ENCODE measurements at regions not wholly inside any gene's neighbourhood (a gene's known extent, or its start where the extent isn't known, plus 50 kb on each side); places are given as distances from the start of the nearest gene placed in this dataset.
A peak's percentile ranks its signal among the peaks of the same experiment; 100 is the strongest.
"Not testable (repeated sequence)": the region's sequence is repeated elsewhere in the genome, so short reads cannot be mapped to it uniquely, and the experiment has no call there.

DNA sequence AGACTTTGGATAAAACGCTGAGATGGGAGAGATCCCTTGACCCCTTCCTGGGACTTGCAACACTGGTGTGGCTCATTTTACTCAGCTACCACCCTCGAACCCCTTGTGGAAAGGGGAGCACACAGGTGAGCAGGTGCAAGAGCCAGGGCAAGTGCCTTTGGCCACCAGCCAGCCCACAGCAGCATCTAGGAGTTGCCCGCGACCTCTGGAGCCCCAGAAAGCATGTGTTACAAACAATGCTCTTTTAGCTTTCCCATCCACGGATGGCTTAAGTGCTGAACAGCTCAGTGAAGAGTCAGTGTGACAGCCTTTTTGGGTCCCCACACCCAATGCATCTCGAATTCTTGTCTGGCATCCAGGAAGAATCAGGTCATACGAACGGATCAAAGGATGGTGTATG lies 197.8 kb downstream of the MEMO1 start:
- FAIRE-seq (no peak), DNase-seq (ENCODE audit: insufficient read length, low spot score) (no peak)

DNA sequence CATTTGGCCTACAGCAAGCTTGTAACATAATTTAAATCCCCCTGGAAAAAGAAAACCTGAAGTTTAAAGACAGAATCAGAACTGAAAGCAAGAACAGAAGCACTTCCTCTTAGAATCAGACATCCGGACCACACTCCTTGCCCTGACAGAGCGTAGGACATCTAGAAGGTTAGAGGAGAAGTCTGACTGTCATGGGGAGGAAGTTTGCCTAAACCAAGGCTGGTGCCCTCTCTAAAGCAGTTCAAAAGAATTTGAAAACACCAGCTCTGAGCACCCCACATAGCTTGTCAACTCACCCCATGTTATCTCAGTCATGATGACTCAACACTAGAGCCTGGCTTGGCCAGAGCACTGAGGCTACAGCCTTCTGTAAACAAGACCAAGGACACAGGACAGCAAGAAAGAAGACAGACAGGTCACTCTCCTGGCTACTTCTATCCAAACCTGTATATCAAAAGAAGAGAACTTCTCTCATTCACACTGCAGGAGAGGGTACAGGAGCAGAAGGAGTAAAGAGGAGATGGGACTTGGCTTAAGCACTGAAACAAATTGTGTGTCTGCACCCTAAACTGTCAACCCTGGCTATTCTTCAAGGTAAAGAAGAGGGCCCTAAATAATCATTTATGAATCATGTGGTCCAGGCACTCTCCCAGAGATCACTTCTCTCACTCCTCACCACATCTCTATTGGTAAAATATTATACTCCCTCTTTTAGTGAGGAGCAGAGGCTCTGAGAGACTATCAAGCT lies 198.6 kb downstream of the MEMO1 start:
- FAIRE-seq: no peak

DNA sequence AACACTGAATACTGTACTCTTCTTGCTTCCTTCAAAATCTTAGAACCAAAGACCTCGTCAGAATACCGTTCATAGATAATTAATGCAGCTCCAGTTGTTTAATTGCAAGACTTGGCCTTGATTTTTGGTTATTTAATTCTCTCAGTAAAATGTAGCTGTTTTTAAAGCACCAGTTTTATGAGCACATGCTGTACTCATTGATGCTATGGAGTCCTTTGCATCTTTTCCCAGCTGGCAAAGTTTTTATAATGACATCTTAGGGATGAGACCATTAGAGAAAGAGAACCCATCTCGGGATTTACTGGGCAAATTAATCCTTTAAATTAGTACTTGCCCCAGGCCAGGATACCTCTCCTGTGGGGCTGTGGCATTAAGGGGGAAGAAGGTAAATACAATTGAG lies 199.3 kb downstream of the MEMO1 start:
- FAIRE-seq (no peak), DNase-seq (ENCODE audit: insufficient read length, low spot score) (no peak)

More for the DNA sequence above, 198.6 kb downstream of the MEMO1 start:
- DNase-seq (ENCODE audit: insufficient read length, low spot score): no peak

DNA sequence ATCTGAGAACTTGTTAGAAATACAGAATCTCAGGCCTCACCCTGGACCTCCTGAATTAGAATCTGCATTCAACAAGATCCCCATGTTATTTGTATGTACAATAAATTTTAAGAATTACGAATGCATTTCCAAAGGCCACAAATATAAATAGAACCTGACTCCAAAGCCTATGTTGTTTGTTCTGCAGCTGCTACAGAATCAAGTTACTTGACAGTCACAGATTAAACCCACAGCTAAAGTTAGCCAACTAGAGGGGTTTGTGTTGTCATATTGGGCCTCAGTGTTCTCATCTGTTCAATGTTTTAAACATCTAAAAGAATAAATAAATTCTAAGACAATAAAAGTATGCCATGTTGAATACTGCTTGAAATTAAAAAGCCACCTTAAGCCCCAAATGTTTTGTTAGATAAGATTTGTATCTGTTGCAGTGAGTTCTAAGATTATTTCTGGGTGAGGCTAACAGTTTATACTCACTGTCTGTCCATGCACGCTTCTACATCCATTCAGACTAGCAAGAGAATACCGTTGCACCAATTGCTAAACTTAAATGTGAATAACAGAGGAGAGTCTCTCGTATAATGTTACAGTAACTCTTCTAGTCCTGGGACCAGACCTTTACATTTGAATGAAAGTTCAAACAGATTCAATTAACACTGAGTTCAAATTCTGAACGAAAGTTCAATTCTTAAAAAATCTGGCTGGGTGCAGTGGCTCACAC lies 200.4 kb downstream of the MEMO1 start:
- DNase-seq (ENCODE audit: insufficient read length, low spot score): no peak
- no peak for FAIRE-seq

DNA sequence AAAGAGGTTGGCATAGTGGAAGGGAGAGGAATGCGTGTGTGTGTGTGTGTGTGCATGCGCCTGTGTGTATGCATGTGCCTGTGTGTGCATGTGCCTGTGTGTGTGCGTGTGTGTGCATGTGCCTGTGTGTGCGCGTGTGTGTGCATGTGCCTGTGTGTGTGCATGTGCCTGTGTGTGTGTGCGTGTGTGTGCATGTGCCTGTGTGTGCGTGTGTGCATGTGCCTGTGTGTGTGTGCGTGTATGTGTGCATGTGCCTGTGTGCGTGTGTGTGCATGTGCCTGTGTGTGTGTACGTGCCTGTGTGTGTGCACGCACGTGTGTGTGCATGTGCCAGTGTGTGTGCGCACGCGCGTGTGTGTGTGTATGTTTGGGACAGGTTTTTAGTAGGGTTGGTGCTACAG lies 205.1 kb downstream of the MEMO1 start:
- peak; percentile 99 for FAIRE-seq
- no peak for DNase-seq (ENCODE audit: insufficient read length, low spot score)

DNA sequence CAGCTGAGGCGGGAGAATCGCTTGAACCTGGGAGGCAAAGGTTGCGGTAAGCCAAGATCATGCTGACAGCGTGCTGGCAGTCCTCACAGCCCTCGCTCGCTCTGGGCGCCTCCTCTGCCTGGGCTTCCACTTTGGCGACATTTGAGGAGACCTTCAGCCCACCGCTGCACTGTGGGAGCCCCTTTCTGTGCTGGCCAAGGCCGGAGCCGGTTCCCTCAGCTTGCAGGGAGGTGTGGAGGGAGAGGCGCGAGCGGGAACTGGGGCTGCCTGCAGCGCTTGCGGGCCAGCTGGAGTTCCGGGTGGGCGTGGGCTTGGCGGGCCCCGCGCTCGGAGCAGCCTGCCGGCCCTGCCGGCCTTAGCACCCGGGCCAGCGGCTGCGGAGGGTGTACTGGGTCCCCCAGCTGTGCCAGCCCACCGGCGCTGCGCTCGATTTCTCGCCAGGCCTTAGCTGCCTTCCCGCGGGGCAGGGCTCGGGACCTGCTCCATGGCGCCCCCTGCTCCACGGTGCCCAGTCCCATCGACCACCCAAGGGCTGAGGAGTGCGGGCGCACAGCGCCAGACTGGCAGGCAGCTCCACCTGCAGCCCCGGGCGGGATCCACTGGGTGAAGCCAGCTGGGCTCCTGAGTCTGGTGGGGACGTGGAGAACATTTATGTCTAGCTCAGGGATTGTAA lies 207.2 kb downstream of the MEMO1 start:
- not testable (repeated sequence) for DNase-seq (ENCODE audit: insufficient read length, low spot score); FAIRE-seq

DNA sequence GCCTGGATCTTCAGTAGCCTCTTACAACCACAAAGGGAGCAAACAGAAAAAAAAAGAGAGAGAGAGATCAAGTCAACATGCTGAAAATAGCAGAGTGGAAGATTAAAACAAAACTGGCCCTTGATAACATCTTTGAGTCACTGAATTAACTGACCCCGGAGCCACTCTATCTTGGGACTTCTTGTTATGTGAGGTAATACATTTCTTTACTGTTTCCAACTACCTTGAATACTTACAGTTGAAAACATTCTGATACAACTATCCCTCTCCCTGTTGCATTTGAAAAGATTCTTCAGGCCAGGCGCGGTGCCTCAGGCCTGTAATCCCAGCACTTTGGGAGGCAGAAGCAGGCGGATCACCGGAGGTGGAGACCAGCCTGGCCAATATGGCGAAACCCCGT lies 208.1 kb downstream of the MEMO1 start:
- DNase-seq (ENCODE audit: insufficient read length, low spot score) (no peak), FAIRE-seq (no peak)

DNA sequence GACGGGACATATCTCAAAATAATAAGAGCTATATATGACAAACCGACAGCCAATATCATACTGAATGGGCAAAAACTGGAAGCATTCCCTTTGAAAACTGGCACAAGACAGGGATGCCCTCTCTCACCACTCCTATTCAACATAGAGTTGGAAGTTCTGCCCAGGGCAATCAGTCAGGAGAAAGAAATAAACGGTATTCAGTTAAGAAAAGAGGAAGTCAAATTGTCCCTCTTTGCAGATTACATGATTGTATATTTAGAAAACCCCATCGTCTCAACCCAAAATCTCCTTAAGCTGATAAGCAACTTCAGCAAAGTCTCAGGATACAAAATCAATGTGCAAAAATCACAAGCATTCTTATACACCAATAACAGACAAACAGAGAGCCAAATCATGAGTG lies 211.5 kb downstream of the MEMO1 start:
- not testable (repeated sequence) for FAIRE-seq; DNase-seq (ENCODE audit: insufficient read length, low spot score)

DNA sequence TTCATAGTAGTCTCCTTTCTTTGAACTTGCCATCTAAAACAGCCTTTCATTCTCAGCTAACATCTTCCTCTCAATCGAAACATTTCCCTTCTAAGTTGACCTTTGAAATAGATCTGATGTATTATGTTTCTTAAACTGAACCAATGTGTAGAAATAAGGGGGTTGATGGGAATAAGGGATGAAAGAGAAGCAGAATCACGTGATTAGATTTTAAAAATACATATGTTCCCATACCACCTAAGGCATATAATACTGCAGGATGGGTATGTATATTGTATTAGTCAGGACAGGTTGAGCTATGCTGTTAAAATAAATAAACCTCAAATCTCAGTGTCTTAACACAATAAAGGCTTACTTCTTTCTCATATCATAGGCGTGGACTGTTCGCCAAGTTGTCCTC lies 207.5 kb upstream of the SRD5A2 start:
- FAIRE-seq (no peak), DNase-seq (ENCODE audit: insufficient read length, low spot score) (no peak)

DNA sequence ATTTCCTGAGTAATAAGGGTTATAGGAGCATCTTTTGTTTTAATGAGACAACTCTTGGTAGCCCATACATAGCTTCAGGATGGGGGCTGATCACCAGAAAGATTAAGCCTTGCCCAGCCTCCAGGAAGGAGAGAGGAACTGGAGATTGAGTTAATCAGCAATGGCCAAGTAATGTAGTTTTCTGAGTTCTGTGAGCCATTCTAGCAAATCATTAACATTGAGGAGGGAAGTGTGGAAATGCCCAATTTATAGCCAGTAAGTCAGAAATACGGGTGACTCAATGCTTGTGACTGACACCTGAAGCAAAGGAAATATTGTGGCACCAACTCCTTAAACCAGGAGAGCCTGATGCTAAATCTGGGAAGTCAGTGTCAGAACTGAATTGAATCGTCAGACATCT lies 205.1 kb upstream of the SRD5A2 start:
- no peak for DNase-seq (ENCODE audit: insufficient read length, low spot score)
- FAIRE-seq: no peak

DNA sequence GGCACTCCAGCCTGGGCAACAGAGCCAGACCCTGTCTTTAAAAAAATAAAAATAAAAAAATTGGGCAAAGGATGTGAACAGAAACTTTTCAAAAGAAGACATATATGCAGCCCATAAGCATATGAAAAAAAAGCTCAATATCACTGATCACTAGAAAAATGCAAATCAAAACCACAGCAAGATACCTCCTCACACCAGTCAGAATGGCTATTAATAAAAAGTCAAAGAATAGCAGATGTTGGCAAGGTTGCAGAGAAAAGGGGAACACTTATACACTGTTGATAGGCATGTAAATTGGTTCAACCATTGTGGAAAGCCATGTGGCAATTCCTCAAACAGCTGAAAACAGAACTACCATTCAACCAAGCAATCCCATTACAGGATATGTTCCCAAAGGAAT lies 204.1 kb upstream of the SRD5A2 start:
- DNase-seq (ENCODE audit: insufficient read length, low spot score) (no peak), FAIRE-seq (no peak)

DNA sequence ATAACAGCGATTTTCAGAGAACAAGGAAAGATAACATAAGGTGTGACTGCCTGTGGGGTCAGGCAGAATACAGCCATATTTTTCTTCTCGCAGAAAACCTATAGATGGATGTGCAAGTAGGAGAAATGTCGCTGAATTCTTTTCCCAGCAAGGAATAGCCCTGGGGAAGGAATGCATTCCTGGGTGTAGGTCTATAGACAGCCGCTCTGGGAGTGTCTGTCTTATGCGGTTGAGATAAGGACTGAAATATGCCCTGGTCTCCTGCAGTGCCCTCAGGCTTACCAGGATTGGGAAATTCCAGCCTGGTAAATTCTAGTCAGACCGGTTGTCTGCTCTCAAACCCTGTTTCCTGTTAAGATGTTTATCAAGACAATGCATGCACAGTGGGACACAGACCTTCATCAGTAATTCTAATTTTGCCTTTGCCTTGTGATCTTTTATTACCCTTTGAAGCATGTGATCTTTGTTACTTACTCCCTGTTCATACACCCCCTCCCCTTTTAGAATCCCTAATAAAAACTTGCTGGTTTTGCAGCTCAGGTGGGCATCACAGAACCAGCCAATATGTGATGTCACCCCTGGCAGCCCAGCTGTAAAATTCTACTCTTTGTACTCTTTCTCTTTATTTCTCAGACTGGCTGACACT lies 202.8 kb upstream of the SRD5A2 start:
- FAIRE-seq; DNase-seq (ENCODE audit: insufficient read length, low spot score): not testable (repeated sequence)

DNA sequence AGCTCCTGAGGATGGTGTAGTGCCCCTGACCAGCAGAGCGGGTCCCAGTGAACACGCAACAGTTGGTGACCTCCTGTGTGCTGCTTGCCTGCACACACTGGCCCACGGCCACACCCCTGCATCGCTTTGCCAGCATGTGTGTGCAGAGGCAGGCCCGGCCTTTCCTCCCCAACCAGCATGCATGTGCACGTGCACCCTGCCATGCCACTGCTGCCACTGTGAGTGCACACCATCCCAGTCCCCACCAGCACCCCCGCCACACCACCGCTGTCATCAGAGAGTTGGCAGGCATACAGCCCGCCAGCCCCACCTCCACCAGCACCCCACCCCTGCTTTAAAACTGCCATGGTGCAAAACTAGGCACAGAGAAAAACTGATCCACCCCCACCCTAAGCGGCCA lies 197.4 kb upstream of the SRD5A2 start:
- no peak for FAIRE-seq
- no peak for DNase-seq (ENCODE audit: insufficient read length, low spot score)

DNA sequence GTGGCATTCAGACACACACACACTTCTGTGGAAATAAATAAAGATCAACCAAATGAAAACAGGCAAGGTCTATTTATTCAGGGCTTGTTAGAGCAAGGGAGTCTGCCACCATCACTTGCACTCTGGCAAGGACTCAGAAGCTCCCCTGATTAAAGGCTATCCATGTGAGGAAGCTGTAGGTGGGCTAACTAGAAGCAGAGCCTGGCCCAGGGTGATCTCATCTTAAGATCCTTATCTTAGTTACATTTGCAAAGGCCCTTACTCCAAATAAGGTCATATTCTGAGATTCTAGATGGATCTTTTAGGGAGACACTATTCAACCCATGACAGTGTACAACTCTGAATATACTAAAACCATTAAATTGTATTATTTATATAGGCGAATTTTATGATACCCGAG lies 190.0 kb upstream of the SRD5A2 start:
- FAIRE-seq (no peak), DNase-seq (ENCODE audit: insufficient read length, low spot score) (no peak)

DNA sequence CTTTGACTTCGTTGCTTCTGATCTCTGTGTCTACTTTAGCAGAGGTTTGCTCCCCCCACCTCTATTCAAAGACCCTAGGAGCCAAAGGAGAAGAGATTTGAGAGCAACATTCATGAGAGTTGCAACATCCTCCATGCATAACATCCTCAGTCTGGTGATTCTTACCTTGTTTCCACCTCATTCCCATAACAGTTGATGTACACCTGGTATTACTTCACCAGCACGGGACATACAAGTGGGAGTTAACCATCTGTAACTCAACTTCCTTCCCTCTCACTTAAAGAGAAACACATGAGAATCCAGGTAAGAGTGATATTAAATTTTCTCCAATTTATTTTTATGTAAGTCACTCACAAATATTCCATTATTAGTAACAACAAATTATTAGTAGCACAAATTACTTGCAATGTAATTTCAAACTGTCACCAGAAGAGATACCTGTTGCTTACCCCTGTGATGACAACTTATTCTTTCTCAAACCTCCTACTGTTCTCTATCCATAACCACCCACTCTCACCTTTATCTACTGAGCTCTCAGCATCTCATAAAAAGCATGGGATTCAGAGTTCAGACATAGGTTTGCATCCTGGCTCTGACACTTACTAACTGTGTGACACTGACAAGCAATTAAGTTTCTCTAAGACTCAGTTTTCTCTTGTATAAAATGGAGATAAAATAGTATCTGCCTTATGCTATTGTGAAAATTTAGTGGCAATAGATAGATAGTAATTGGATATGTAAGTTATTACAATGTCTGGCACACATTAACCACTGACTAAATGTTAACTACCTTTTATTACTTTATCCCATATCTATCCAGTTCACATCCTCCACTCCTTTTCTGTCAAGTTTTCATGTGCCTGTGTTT lies 184.6 kb upstream of the SRD5A2 start:
- DNase-seq (ENCODE audit: insufficient read length, low spot score): no peak
- FAIRE-seq: no peak

DNA sequence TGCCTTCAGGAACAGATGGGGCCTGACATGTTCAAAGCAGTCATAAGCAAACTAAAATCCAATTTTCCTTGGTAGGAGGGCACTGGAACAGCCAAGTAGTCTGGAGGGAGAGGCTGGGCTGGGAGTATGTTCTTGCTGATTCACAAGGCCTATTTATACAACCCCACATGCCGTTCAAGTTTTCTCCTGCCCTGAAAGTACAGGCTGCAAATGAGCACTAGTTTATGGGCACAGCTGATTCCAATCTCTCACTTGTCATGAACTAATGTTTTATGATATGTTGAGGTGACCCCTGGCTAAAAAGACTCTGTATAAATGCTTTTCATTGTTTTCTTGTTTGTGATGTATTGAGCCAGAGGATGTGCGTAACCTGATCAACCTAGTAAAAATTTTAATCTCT lies 183.4 kb upstream of the SRD5A2 start:
- no peak for FAIRE-seq

DNA sequence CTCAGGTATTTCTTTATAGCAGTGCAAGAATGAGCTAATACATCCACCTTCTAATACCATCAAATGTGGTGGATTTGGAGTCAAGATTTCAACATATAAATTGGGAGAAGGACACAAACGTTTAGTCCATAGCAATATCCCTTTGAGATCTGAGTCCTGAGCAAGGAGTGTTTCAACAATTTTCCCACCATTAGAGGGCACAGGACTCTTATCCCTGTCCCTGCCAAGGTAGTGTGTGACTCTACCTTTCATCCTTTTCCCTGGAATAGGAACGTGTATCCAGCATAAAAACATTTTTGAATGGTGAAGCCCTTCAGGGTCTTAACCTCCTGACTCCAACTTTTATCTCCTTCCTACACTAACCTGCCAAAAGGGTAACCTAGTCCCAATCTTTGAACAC lies 181.3 kb upstream of the SRD5A2 start:
- DNase-seq (ENCODE audit: insufficient read length, low spot score) (no peak), FAIRE-seq (no peak)

More for the DNA sequence above, 183.4 kb upstream of the SRD5A2 start:
- DNase-seq (ENCODE audit: insufficient read length, low spot score): peak; percentile 9

DNA sequence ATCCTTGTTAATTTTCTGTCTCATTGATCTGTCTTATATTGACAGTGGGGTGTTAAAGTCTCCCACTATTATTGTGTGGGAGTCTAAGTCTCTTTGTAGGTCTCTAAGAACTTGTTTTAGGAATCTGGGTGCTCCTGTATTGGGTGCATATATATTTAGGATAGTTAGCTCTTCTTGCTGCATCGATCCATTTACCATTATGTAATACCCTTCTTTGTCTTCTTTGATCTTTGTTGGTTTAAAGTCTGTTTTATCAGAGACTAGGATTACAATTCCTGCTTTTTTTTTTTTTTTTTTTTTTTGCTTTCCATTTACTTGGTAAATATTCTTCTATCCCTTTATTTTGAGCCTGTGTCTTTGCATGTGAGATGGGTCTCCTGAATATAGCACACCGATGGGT lies 176.6 kb upstream of the SRD5A2 start:
- not testable (repeated sequence) for FAIRE-seq; DNase-seq (ENCODE audit: insufficient read length, low spot score)

DNA sequence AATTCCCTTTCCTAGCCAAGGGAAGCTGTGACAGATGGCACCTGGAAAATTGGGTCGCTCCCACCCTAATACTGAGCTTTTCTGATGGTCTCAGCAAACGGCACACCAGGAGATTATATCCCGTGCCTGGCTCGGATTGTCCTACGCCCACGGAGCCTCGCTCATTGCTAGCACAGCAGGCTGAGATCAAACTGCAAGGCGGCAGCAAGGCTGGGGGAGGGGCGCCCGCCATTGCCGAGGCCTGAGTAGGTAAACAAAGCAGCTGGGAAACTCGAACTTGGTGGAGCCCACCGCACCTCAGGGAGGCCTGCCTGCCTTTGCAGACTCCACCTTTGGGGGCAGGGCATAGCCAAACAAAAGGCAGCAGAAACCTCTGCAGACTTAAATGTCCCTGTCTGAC lies 168.0 kb upstream of the SRD5A2 start:
- DNase-seq (ENCODE audit: insufficient read length, low spot score); FAIRE-seq: not testable (repeated sequence)

DNA sequence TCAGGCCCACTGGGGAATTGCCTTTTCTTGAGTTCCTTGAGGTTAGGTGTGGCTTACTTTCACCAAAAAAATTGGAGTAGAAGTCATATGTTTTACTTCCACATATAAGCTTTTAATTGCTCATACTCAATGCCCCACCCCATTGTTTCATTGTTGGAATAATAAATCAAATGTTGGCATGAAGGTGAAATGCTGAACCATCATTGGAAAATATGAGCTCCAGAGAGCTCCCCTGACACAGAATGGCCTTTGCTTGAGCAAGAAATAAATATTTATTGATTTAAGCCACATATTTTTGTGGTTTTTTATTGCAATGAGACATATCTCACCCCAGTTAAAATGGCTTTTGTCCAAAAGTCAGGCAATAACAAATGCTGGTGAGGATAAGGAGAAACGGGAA lies 167.3 kb upstream of the SRD5A2 start:
- DNase-seq (ENCODE audit: insufficient read length, low spot score): no peak
- FAIRE-seq: no peak

All from HTR-8/SVneo (cell line).